ENCODE measurements at regions not wholly inside any gene's neighbourhood (a gene's known extent, or its start where the extent isn't known, plus 50 kb on each side); places are given as distances from the start of the nearest gene placed in this dataset.

DNA sequence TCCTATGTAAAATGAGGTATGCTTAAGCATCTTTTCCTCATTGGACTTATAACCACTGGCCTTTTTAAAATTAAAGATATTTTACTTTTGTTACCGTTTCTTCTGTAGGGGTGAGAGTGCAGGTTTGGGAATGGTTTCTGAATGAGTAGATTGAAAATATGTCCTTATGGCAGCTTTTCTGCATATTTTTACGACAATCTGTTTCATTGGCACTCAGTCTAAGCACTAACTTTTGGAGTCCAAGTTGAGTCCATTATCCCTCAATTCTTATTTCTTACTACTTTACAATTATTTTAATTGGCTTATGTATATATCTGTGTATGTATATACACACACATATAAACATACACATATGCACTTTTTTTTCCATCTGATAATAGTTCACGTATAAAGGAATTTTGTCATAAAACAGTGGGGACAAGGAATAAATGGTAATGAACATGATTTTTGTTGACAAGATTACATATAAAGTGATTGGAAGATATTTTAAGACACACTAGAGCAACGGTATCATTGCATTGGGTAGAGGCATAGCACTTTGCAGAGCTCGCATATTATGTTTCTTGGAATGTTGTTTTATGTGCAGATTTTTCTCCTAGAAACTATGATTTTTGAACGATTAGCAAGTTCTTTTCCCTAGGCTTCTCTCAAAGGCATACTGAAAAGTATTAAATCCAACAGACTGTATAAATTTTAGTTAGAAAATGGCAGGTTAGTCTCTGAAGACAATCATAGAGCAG lies 133.0 kb downstream of the FAT4 start:
- POLR2A ChIA-PET, result no interaction called here
- no peaks in the 10 kb centered on the region for H3K4me1 ChIP-seq (ENCODE audit: control extremely low read depth in 1 of 4, control insufficient read depth in 4 of 4, insufficient read depth in 4 of 4, low read length in 3 of 4)

GRCh38 chr4:125456075-125456474 lies 141.3 kb downstream of the FAT4 start:
- Histone ChIP-seq H3K9me3 (ENCODE audit: control extremely low read depth in 1 of 5, control insufficient read depth in 4 of 5, insufficient read depth in 2 of 5, low read depth in 1 of 5, low read length in 4 of 5) (no peaks in the 10 kb centered on the region), H3K4me3 (ENCODE audit: control insufficient read depth in 1 of 7, extremely low read depth in 1 of 7, insufficient read depth in 4 of 7, low read depth in 2 of 7, low read length in 6 of 7) (no peak overlapping the region), H3K4me1 (ENCODE audit: control extremely low read depth in 1 of 4, control insufficient read depth in 4 of 4, insufficient read depth in 4 of 4, low read length in 3 of 4) (no peaks in the 10 kb centered on the region), H3K36me3 (ENCODE audit: control insufficient read depth in 4 of 4, insufficient read depth in 4 of 4, low read length in 3 of 4) (no peaks in the 10 kb centered on the region), H3K27me3 (replicated peaks in 2 of 5; ENCODE audit: control insufficient read depth in 4 of 5, insufficient read depth in 5 of 5, low read length in 4 of 5) (no peaks in the 10 kb centered on the region), H3K27ac (ENCODE audit: insufficient read depth in 1 of 2, low read depth in 1 of 2, low read length in 2 of 2, poor library complexity in 1 of 2, severe bottlenecking in 2 of 2) (no peak overlapping the region)
- no peak for DNase-seq
- ChIA-PET POLR2A (no interaction called here), CTCF (no interaction called here)
- WGBS (ENCODE audit: insufficient coverage), result 20% methylated on average over 1 of the region's 3 CpGs

More for the DNA sequence above, 133.0 kb downstream of the FAT4 start:
- Histone ChIP-seq H3K9me3 (ENCODE audit: control extremely low read depth in 1 of 5, control insufficient read depth in 4 of 5, insufficient read depth in 2 of 5, low read depth in 1 of 5, low read length in 4 of 5) (no peaks in the 10 kb centered on the region), H3K27ac (ENCODE audit: insufficient read depth in 1 of 2, low read depth in 1 of 2, low read length in 2 of 2, poor library complexity in 1 of 2, severe bottlenecking in 2 of 2) (no peak overlapping the region), H3K36me3 (ENCODE audit: control insufficient read depth in 4 of 4, insufficient read depth in 4 of 4, low read length in 3 of 4) (peaks cover 0 to 3% (median 0%) of the 10 kb centered on the region in 4 experiments), H3K27me3 (replicated peaks in 2 of 5; ENCODE audit: control insufficient read depth in 4 of 5, insufficient read depth in 5 of 5, low read length in 4 of 5) (no peaks in the 10 kb centered on the region), H3K4me3 (ENCODE audit: control insufficient read depth in 1 of 7, extremely low read depth in 1 of 7, insufficient read depth in 4 of 7, low read depth in 2 of 7, low read length in 6 of 7) (no peak overlapping the region)
- no peak for DNase-seq
- 95% methylated on average over 2 of the region's 6 CpGs for WGBS (ENCODE audit: insufficient coverage)
- CTCF ChIA-PET, result no interaction called here

- CTCF ChIA-PET, result no interaction called here
- H3K9me3 ChIP-seq (ENCODE audit: control extremely low read depth in 1 of 5, control insufficient read depth in 4 of 5, insufficient read depth in 2 of 5, low read depth in 1 of 5, low read length in 4 of 5), result no peaks in the 10 kb centered on the region
- no peak overlapping the region for H3K4me3 ChIP-seq (ENCODE audit: control insufficient read depth in 1 of 7, extremely low read depth in 1 of 7, insufficient read depth in 4 of 7, low read depth in 2 of 7, low read length in 6 of 7)
- no peak overlapping the region for H3K27ac ChIP-seq (ENCODE audit: insufficient read depth in 1 of 2, low read depth in 1 of 2, low read length in 2 of 2, poor library complexity in 1 of 2, severe bottlenecking in 2 of 2)
- H3K36me3 ChIP-seq (ENCODE audit: control insufficient read depth in 4 of 4, insufficient read depth in 4 of 4, low read length in 3 of 4), result no peaks in the 10 kb centered on the region
- DNase-seq, result no peak
- no CpG with 5 or more reads among the region's 1 CpG for WGBS (ENCODE audit: insufficient coverage)
- no peaks in the 10 kb centered on the region for H3K27me3 ChIP-seq (replicated peaks in 2 of 5; ENCODE audit: control insufficient read depth in 4 of 5, insufficient read depth in 5 of 5, low read length in 4 of 5)
- POLR2A ChIA-PET, result no interaction called here
- peaks cover 0 to 12% (median 7%) of the 10 kb centered on the region in 4 experiments for H3K4me1 ChIP-seq (ENCODE audit: control extremely low read depth in 1 of 4, control insufficient read depth in 4 of 4, insufficient read depth in 4 of 4, low read length in 3 of 4)
Observed at GRCh38 chr4:125459531-125459930, 144.8 kb downstream of the FAT4 start.

DNA sequence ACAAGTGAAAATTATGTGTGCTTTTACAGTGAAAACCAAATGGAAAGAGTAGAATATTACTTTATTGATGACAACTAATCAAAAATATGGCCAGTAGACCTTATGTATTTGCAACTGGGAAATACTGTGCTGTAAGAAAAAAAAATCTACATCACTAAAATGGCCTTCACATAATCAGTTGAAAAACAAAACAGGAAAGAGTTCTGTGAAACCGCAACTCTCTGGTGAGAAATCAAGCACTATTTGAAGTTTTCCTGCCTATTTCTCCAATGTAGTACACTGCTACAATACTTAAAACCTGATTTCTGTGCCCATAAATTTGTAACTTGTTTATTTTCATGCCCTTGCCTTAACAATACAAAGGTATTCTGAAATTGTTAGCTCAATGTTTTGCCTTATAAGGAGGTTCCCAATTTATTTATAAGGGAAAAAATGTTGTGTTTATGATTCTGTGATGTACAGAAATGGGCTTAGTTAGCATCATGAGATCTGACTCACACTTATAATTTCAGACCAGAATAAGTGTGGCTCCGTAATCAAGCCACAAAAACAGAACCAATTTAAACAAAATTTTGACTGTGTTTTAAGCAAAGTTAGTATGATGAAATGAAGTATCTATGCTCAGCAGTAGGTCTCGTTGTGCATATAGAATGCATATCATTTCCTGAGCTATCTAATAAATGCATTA lies 147.1 kb downstream of the FAT4 start:
- WGBS (ENCODE audit: insufficient coverage), result no CpG with 5 or more reads among the region's 3 CpGs
- H3K4me3 ChIP-seq (ENCODE audit: control insufficient read depth in 1 of 7, extremely low read depth in 1 of 7, insufficient read depth in 4 of 7, low read depth in 2 of 7, low read length in 6 of 7), result no peak overlapping the region
- POLR2A ChIA-PET, result no interaction called here
- DNase-seq, result peak; percentile 5 to 64 (median 52)
- CTCF ChIA-PET, result no interaction called here
- no peaks in the 10 kb centered on the region for H3K9me3 ChIP-seq (ENCODE audit: control extremely low read depth in 1 of 5, control insufficient read depth in 4 of 5, insufficient read depth in 2 of 5, low read depth in 1 of 5, low read length in 4 of 5)
- H3K4me1 ChIP-seq (ENCODE audit: control extremely low read depth in 1 of 4, control insufficient read depth in 4 of 4, insufficient read depth in 4 of 4, low read length in 3 of 4), result peaks cover 0 to 12% (median 7%) of the 10 kb centered on the region in 4 experiments
- H3K27ac ChIP-seq (ENCODE audit: insufficient read depth in 1 of 2, low read depth in 1 of 2, low read length in 2 of 2, poor library complexity in 1 of 2, severe bottlenecking in 2 of 2), result no peak overlapping the region
- H3K27me3 ChIP-seq (replicated peaks in 2 of 5; ENCODE audit: control insufficient read depth in 4 of 5, insufficient read depth in 5 of 5, low read length in 4 of 5), result no peaks in the 10 kb centered on the region
- H3K36me3 ChIP-seq (ENCODE audit: control insufficient read depth in 4 of 4, insufficient read depth in 4 of 4, low read length in 3 of 4), result no peaks in the 10 kb centered on the region

DNA sequence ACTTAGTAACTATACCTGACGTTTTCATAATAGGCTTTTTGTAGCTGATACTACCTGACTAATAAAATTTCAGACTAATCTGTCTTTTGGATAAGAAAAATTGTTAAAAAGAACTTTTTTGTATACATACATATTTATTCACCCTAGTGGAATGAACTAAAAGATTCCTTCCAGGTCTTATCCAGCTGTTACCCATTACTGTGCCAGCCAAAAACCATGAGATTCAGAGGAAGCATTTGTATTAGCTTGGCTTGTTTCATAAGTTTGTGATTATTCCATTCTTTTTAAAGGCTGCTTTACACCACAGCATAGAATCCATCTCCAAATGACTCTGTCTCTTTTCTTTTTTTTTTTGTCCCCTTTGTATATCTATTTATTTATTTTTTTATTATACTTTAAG lies 149.4 kb downstream of the FAT4 start:
- Histone ChIP-seq H3K36me3 (ENCODE audit: control insufficient read depth in 4 of 4, insufficient read depth in 4 of 4, low read length in 3 of 4) (no peaks in the 10 kb centered on the region), H3K4me3 (ENCODE audit: control insufficient read depth in 1 of 7, extremely low read depth in 1 of 7, insufficient read depth in 4 of 7, low read depth in 2 of 7, low read length in 6 of 7) (no peak overlapping the region), H3K9me3 (ENCODE audit: control extremely low read depth in 1 of 5, control insufficient read depth in 4 of 5, insufficient read depth in 2 of 5, low read depth in 1 of 5, low read length in 4 of 5) (no peaks in the 10 kb centered on the region), H3K4me1 (ENCODE audit: control extremely low read depth in 1 of 4, control insufficient read depth in 4 of 4, insufficient read depth in 4 of 4, low read length in 3 of 4) (peaks cover 0 to 12% (median 7%) of the 10 kb centered on the region in 4 experiments), H3K27ac (ENCODE audit: insufficient read depth in 1 of 2, low read depth in 1 of 2, low read length in 2 of 2, poor library complexity in 1 of 2, severe bottlenecking in 2 of 2) (no peak overlapping the region), H3K27me3 (replicated peaks in 2 of 5; ENCODE audit: control insufficient read depth in 4 of 5, insufficient read depth in 5 of 5, low read length in 4 of 5) (no peaks in the 10 kb centered on the region)
- ChIA-PET CTCF (no interaction called here), POLR2A (no interaction called here)
- no peak for DNase-seq
- WGBS (ENCODE audit: insufficient coverage), result no CpG with 5 or more reads among the region's 1 CpG

DNA sequence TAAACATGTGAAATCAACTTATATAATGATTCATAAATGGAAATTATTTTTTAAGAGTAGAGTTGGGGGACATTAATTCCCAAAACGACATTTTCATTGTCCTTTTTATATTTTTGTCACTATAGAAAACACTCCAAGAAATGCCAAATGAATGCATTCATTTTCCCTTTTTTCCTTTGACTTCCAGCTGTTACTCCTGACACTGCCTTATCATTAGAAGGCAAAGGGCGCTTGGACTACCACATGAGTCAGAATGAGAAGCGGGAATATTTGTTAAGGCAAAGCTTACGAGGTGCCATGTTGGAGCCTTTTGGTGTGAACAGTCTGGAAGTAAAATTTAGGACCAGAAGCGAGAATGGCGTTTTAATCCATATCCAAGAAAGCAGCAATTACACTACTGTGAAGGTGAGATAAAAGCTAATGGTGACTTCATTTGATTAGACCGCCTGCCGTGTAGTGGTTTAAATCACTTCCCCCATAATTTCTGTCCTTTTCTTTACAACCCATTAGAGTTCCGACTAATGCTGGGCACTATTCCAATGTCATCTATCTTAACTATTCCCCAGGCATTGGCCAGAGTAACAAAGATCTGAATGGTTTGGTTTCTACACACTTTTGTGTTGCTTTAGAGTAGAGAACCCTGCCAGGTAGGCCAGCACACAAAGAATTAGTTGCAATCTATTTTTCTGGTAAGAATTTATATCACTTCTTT lies 166.7 kb downstream of the FAT4 start:
- ChIA-PET CTCF (no interaction called here), POLR2A (no interaction called here)
- Histone ChIP-seq H3K27ac (ENCODE audit: insufficient read depth in 1 of 2, low read depth in 1 of 2, low read length in 2 of 2, poor library complexity in 1 of 2, severe bottlenecking in 2 of 2) (no peak overlapping the region), H3K4me3 (ENCODE audit: control insufficient read depth in 1 of 7, extremely low read depth in 1 of 7, insufficient read depth in 4 of 7, low read depth in 2 of 7, low read length in 6 of 7) (no peak overlapping the region), H3K4me1 (ENCODE audit: control extremely low read depth in 1 of 4, control insufficient read depth in 4 of 4, insufficient read depth in 4 of 4, low read length in 3 of 4) (no peaks in the 10 kb centered on the region), H3K9me3 (ENCODE audit: control extremely low read depth in 1 of 5, control insufficient read depth in 4 of 5, insufficient read depth in 2 of 5, low read depth in 1 of 5, low read length in 4 of 5) (no peaks in the 10 kb centered on the region), H3K27me3 (replicated peaks in 2 of 5; ENCODE audit: control insufficient read depth in 4 of 5, insufficient read depth in 5 of 5, low read length in 4 of 5) (no peaks in the 10 kb centered on the region), H3K36me3 (ENCODE audit: control insufficient read depth in 4 of 4, insufficient read depth in 4 of 4, low read length in 3 of 4) (peaks cover 0 to 4% (median 0%) of the 10 kb centered on the region in 4 experiments)
- whole genome bisulfite sequencing (ENCODE audit: insufficient coverage), result 95% methylated on average over 4 of the region's 9 CpGs
- no peak for DNase-seq

DNA sequence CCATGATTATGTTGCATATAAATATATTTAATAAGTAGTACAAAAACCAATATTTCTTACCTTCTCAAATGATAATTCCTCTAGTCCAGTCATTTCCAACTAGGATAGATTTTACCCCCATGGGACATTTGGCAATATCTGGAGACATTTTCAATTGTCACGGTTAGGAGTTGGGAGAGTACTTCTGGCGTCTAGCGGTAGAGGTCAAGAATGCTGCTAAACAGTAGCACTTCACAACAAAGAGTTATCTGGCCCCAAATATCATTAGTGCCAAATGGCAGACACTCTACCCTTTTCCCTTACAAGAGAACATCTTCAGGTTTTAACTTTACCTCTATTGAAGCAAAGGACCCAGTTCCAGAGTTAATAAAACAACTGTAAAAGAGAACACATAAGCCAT lies 168.1 kb downstream of the FAT4 start:
- H3K27ac ChIP-seq (ENCODE audit: insufficient read depth in 1 of 2, low read depth in 1 of 2, low read length in 2 of 2, poor library complexity in 1 of 2, severe bottlenecking in 2 of 2), result no peak overlapping the region
- CTCF ChIA-PET, result no interaction called here
- POLR2A ChIA-PET, result no interaction called here
- H3K9me3 ChIP-seq (ENCODE audit: control extremely low read depth in 1 of 5, control insufficient read depth in 4 of 5, insufficient read depth in 2 of 5, low read depth in 1 of 5, low read length in 4 of 5), result no peaks in the 10 kb centered on the region
- no peaks in the 10 kb centered on the region for H3K4me1 ChIP-seq (ENCODE audit: control extremely low read depth in 1 of 4, control insufficient read depth in 4 of 4, insufficient read depth in 4 of 4, low read length in 3 of 4)
- peaks cover 0 to 4% (median 0%) of the 10 kb centered on the region in 4 experiments for H3K36me3 ChIP-seq (ENCODE audit: control insufficient read depth in 4 of 4, insufficient read depth in 4 of 4, low read length in 3 of 4)
- 96% methylated on average over 3 of the region's 3 CpGs for WGBS (ENCODE audit: insufficient coverage)
- DNase-seq, result no peak
- no peaks in the 10 kb centered on the region for H3K27me3 ChIP-seq (replicated peaks in 2 of 5; ENCODE audit: control insufficient read depth in 4 of 5, insufficient read depth in 5 of 5, low read length in 4 of 5)
- H3K4me3 ChIP-seq (ENCODE audit: control insufficient read depth in 1 of 7, extremely low read depth in 1 of 7, insufficient read depth in 4 of 7, low read depth in 2 of 7, low read length in 6 of 7), result no peak overlapping the region
